Vagina (tissue), 2 donors: ENCODE measurements at regions not wholly inside any gene's neighbourhood (a gene's known extent, or its start where the extent isn't known, plus 50 kb on each side); places are given as distances from the start of the nearest gene placed in this dataset.

Source experiments
- DNase-seq, 2 donors: peaks; one replicate each; pipeline ENCODE4 v3.0.0-alpha.2; 2017; ENCODE audit errors: extremely low spot score in 2 of 2
- H3K27ac ChIP-seq: fragments of 200-600 bp; sonication (generic); one replicate; pipeline ENCODE4 v1.5.1; 2019
- H3K27me3 ChIP-seq: fragments of 200-600 bp; sonication (generic); one replicate; pipeline ENCODE4 v1.5.1; 2019
- H3K36me3 ChIP-seq, 2 donors: fragments of 200-600 bp; sonication (generic); one replicate each; pipeline ENCODE4 v1.5.1; 2017 to 2019
- H3K4me1 ChIP-seq: fragments of 200-600 bp; sonication (generic); one replicate; pipeline ENCODE4 v1.5.1; 2019
- H3K4me3 ChIP-seq, 2 donors: fragments of 200-600 bp; sonication (generic); 1 replicate in 1 of 2; 2 replicates in 1 of 2; pipeline ENCODE4 v1.5.1; 2016 to 2019
- H3K9me3 ChIP-seq: fragments of 200-600 bp; sonication (generic); one replicate; pipeline ENCODE4 v1.5.1; 2019
- POLR2A ChIP-seq, 2 donors: fragments of 450-650 bp; IDR thresholded peaks; one replicate each; pipeline ENCODE4 v1.6.1; 2017; ENCODE audit warnings: antibody characterized with exemption in 2 of 2, mild to moderate bottlenecking in 2 of 2, moderate library complexity in 2 of 2
- POLR2AphosphoS5 ChIP-seq, 2 donors: sonication (generic); formaldehyde crosslinking; IDR thresholded peaks; one replicate each; pipeline ENCODE4 v1.9.0; 2017; ENCODE audit warnings: antibody characterized with exemption in 2 of 2, mild to moderate bottlenecking in 2 of 2, low read depth in 1 of 2; ENCODE audit not compliant: insufficient read depth in 1 of 2
- intact Hi-C: fragments of 100-400 bp; cut with DNase I; formaldehyde crosslinking; loops from one replicate; pipeline ENCODE4 v1.15.1; 2023
- TF ChIP-seq, protein P1 (sequence below), 3 experiments: fragments of 450-650 bp in 2 of 3; fragments of 200-600 bp in 1 of 3; sonication (generic) in 1 of 3; IDR thresholded peaks; one replicate each; pipeline ENCODE4 v1.5.1; 2017 to 2019; ENCODE audit warnings: antibody characterized with exemption in 3 of 3, mild to moderate bottlenecking in 2 of 3, moderate library complexity in 2 of 3

DNA sequence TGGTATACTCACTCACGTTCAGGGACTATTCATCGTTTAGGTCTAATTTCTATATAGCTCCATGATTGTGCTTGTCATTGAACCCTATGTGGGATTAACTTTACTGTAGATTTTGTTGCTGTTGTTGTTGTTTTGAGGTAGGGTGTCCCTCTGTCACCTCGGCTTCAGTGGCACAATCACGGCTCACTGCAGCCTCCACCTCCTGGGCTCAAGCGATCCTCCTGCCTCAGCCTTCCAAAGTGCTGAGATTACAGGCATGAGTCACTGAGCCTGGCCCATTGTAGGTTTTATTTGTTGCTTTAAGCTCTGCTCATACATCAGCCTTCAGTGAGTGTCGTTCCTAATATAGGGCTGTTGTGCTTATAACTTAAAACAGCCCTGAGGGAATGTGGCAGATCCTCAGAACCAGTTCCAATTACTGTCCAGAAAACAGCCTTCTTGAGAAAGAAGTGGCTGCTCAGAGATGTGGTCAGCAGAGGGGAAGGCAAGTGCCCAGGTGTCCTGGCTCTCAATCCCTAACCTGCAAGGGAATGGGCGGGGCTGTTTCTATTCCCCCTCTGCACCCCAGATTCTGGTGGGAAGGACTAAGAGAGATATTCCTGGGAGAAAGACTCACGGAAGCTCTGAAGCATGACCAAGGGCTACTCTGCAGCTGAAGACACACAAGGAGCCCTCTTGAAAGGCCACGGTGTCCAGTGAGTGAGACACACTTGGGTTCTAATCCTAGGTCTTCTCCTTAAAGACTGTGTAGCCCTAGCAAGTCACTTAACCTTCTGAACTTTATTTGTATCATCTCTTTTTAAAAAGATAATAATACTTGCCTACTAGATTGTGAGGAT lies 79.6 kb upstream of the LCLAT1 start:
- no peak overlapping the region for H3K27ac ChIP-seq
- no peak overlapping the region for H3K4me3 ChIP-seq
- H3K9me3 ChIP-seq, result no peaks in the 10 kb centered on the region
- no peak for DNase-seq
- no peak for TF ChIP-seq POLR2A (IDR thresholded peaks at IDR 0.05)
- no peak for TF ChIP-seq POLR2AphosphoS5 (IDR thresholded peaks at IDR 0.05; ENCODE audit: insufficient read depth in 1 of 2, low read depth in 1 of 2)
- TF ChIP-seq, protein P1, sequence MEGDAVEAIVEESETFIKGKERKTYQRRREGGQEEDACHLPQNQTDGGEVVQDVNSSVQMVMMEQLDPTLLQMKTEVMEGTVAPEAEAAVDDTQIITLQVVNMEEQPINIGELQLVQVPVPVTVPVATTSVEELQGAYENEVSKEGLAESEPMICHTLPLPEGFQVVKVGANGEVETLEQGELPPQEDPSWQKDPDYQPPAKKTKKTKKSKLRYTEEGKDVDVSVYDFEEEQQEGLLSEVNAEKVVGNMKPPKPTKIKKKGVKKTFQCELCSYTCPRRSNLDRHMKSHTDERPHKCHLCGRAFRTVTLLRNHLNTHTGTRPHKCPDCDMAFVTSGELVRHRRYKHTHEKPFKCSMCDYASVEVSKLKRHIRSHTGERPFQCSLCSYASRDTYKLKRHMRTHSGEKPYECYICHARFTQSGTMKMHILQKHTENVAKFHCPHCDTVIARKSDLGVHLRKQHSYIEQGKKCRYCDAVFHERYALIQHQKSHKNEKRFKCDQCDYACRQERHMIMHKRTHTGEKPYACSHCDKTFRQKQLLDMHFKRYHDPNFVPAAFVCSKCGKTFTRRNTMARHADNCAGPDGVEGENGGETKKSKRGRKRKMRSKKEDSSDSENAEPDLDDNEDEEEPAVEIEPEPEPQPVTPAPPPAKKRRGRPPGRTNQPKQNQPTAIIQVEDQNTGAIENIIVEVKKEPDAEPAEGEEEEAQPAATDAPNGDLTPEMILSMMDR (IDR thresholded peaks at IDR 0.05), result no peak
- H3K27me3 ChIP-seq, result no peaks in the 10 kb centered on the region
- intact Hi-C loops, result no loop called here
- peaks cover 26% of the 10 kb centered on the region for H3K4me1 ChIP-seq
- no peaks in the 10 kb centered on the region for H3K36me3 ChIP-seq

DNA sequence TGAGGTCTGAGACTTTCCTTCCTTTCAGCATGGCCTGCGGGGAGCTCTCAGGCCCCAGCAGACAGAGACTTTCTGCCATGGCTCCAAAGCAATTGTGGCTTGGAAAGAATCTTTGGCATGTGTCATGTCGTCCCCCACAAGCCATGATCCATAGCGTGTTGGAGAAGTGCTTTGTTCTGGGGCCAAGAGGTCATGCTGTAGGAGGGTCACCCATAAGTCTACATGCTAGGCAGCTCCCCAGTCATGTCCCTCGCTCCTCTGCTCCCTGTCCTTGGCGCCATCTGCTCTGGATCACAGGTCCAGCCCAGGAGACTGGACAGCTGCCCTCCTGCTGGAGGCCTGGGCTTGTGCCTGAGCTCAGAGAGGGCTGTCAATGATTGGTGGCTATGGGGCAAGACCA lies 78.8 kb upstream of the LCLAT1 start:
- peak in 1 of 2 donors; percentile 81 for DNase-seq
- Histone ChIP-seq H3K27ac (peak overlapping the region; percentile 20), H3K36me3 (no peaks in the 10 kb centered on the region), H3K4me1 (peaks cover 26% of the 10 kb centered on the region), H3K27me3 (no peaks in the 10 kb centered on the region), H3K9me3 (no peaks in the 10 kb centered on the region), H3K4me3 (no peak overlapping the region)
- intact Hi-C loops, result no loop called here
- TF ChIP-seq POLR2AphosphoS5 (IDR thresholded peaks at IDR 0.05; ENCODE audit: insufficient read depth in 1 of 2, low read depth in 1 of 2) (no peak), POLR2A (IDR thresholded peaks at IDR 0.05) (no peak)
- TF ChIP-seq, protein P1 (IDR thresholded peaks at IDR 0.05), result no peak

DNA sequence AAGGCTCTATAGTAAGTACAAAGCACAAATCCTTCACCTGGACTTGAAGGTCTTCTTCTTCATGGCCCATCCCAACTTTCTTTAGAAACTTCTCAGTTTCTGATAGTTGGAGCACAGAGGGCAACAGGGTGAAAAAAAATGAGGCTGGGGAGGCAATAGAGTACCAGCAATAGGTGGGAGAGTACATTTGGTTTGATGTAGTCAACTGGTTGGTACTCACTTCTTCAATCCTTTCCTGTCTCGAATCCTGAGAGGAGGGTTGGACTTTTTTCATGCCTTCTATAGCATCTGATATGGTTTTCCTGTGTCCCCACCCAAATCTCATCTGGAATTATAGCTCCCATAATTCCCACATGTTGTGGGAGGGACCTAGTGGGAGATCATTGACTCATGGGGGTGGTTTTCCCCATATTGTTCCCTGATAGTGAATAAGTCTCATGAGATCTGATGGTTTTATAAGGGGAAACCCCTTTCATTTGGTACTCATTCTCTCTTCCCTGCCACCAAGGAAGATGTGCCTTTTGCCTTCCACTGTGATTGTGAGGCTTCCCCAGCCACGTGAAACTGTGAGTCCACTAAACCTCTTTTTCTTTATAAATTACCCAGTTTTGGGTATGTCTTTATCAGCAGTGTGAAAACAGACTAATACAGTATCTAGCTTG lies 75.9 kb upstream of the LCLAT1 start:
- Histone ChIP-seq H3K36me3 (no peaks in the 10 kb centered on the region), H3K9me3 (no peaks in the 10 kb centered on the region), H3K27ac (peak overlapping the region; percentile 30), H3K4me3 (no peak overlapping the region), H3K27me3 (no peaks in the 10 kb centered on the region), H3K4me1 (peaks cover 35% of the 10 kb centered on the region)
- no peak for TF ChIP-seq POLR2AphosphoS5 (IDR thresholded peaks at IDR 0.05; ENCODE audit: insufficient read depth in 1 of 2, low read depth in 1 of 2)
- no peak for TF ChIP-seq POLR2A (IDR thresholded peaks at IDR 0.05)
- TF ChIP-seq, protein P1 (IDR thresholded peaks at IDR 0.05), result no peak
- DNase-seq, result no peak
- intact Hi-C loops, result no loop called here

DNA sequence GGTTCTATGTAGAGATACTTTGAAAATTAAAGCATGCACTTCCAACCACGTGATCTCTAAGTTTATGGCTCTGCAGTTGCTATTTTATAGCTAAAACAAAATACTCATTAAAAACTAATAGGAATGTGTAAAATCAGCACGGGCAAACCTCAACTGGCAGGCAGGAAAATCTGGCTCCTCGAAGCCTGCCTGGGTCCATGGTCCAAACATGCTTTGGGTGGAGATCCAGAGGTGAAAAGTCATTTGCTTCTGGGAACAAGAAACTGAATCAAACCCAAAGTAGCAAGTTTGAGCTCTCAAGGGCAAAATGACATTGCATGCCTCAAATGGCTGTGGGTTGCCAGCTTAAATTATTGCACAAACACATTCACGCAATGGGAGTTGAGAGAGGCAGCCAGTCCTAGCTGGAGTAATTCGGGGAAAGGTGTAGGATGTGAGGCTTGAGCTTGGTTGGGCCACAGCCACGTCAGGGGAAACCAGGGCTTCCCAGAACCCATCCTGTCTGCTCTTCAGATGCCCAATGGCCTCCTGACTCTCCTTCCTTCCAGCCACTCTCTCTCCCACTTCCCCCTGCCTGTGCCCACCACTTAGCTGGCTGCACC lies 75.2 kb upstream of the LCLAT1 start:
- Histone ChIP-seq H3K27me3 (no peaks in the 10 kb centered on the region), H3K4me3 (no peak overlapping the region), H3K36me3 (no peaks in the 10 kb centered on the region), H3K4me1 (peaks cover 35% of the 10 kb centered on the region), H3K9me3 (no peaks in the 10 kb centered on the region), H3K27ac (peak overlapping the region; percentile 30)
- no peak for DNase-seq
- intact Hi-C loops, result no loop called here
- TF ChIP-seq POLR2AphosphoS5 (IDR thresholded peaks at IDR 0.05; ENCODE audit: insufficient read depth in 1 of 2, low read depth in 1 of 2), result peak in 1 of 2 donors; percentile 64
- TF ChIP-seq, protein P1 (IDR thresholded peaks at IDR 0.05), result no peak
